Sigmoid colon (tissue), 6 donors: ENCODE measurements at regions not wholly inside any gene's neighbourhood (a gene's known extent, or its start where the extent isn't known, plus 50 kb on each side); places are given as distances from the start of the nearest gene placed in this dataset.
"Not testable (repeated sequence)": the region's sequence is repeated elsewhere in the genome, so short reads cannot be mapped to it uniquely, and the experiment has no call there.

ENCODE experiments used
- DNase-seq: peaks from one replicate; pipeline ENCODE4 v3.0.0-alpha.2; 2019
- H3K27ac ChIP-seq, 4 donors: fragments of 200-600 bp; sonication (generic); one replicate each; pipeline ENCODE4 v1.5.1; 2016 to 2019; ENCODE audit warnings: mild to moderate bottlenecking in 1 of 4
- H3K27me3 ChIP-seq, 3 donors: fragments of 200-600 bp; sonication (generic); one replicate each; pipeline ENCODE4 v1.5.1; 2019; ENCODE audit warnings: mild to moderate bottlenecking in 1 of 3
- H3K36me3 ChIP-seq, 4 donors: fragments of 200-600 bp; sonication (generic); one replicate each; pipeline ENCODE4 v1.5.1; 2016 to 2019
- H3K4me1 ChIP-seq, 4 donors: fragments of 200-600 bp; sonication (generic); one replicate each; pipeline ENCODE4 v1.5.1; 2017 to 2019
- H3K4me3 ChIP-seq, 4 donors: fragments of 200-600 bp; sonication (generic); one replicate each; pipeline ENCODE4 v1.5.1; 2017 to 2019; ENCODE audit warnings: mild to moderate bottlenecking in 2 of 4, moderate library complexity in 1 of 4
- H3K9me3 ChIP-seq, 4 donors: fragments of 200-600 bp in 3 of 4; sonication (generic) in 3 of 4; one replicate each; pipeline versions ENCODE4 v1.5.1 to v1.6.1; 2013 to 2019
- CTCF ChIP-seq, 4 experiments: fragments of 450-650 bp in 3 of 4; fragments of 200-600 bp in 1 of 4; IDR thresholded peaks; one replicate each; pipeline ENCODE4 v1.5.1; 2016 to 2019; ENCODE audit warnings: antibody characterized with exemption in 4 of 4, mild to moderate bottlenecking in 3 of 4, moderate library complexity in 2 of 4
- EP300 ChIP-seq, 4 donors: sonication (generic); formaldehyde crosslinking; IDR thresholded peaks; one replicate each; pipeline ENCODE4 v1.6.1; 2017; ENCODE audit warnings: antibody characterized with exemption in 4 of 4
- POLR2A ChIP-seq, 2 donors: fragments of 450-650 bp; IDR thresholded peaks; one replicate each; pipeline ENCODE4 v1.6.1; 2016; ENCODE audit warnings: antibody characterized with exemption in 2 of 2, mild to moderate bottlenecking in 2 of 2, moderate library complexity in 2 of 2
- POLR2AphosphoS5 ChIP-seq, 4 donors: sonication (generic); formaldehyde crosslinking; IDR thresholded peaks; one replicate each; pipeline ENCODE4 v1.6.1; 2017; ENCODE audit warnings: antibody characterized with exemption in 4 of 4
- WGBS, 2 donors: extraction: QIAGEN DNeasy Blood & Tissue Kit; methylation state at CpG; one replicate each; pipeline ENCODE4 v1.1.7; 2013; 5-methylcytosine and 5-hydroxymethylcytosine counted together
- intact Hi-C: fragments of 100-400 bp; cut with DNase I; formaldehyde crosslinking; loops from one replicate; pipeline ENCODE4 v1.15.1; 2023
- donor health status: healthy with polysubstance abuse.
- donor health status: healthy.

- intact Hi-C loops, result no loop called here
- Histone ChIP-seq H3K4me1 (no peaks in the 10 kb centered on the region), H3K9me3 (no peaks in the 10 kb centered on the region), H3K27ac (no peak overlapping the region), H3K36me3 (no peaks in the 10 kb centered on the region), H3K4me3 (no peak overlapping the region), H3K27me3 (peaks cover 0 to 8% (median 0%) of the 10 kb centered on the region in 3 donors)
- DNase-seq, result no peak
- 33 to 59% methylated on average over 10 of the region's 10 CpGs for WGBS, 2 donors
- TF ChIP-seq POLR2AphosphoS5 (IDR thresholded peaks at IDR 0.05), result no peak
- no peak for TF ChIP-seq EP300 (IDR thresholded peaks at IDR 0.05)
- TF ChIP-seq CTCF (IDR thresholded peaks at IDR 0.05), result no peak
- no peak for TF ChIP-seq POLR2A (IDR thresholded peaks at IDR 0.05)
Observed at GRCh38 chr16:16973707-16974591, 496.8 kb downstream of the XYLT1 start.

DNA sequence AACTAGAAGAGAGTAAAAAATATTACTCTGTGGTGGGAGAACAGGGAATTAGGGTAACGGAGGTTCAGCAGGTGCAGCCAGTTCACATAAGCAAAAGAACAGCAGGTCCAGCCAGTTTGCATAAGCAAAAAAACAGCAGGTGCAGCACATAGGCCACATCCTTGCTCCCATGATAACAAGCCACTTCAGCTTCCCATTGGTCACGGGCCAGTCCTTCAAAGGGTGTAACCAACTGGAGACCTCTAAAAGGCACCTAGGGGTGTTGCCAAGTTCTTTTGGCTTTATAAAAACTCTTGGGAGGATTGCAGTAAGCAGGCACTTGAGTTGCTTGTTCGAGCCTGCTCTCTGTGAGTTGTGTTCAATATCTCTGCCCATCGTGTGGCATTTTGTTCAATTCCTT, 488.1 kb downstream of the XYLT1 start:
- Histone ChIP-seq H3K27me3 (peaks cover 0 to 4% (median 0%) of the 10 kb centered on the region in 3 donors), H3K27ac (no peak overlapping the region), H3K4me3 (no peak overlapping the region), H3K36me3 (no peaks in the 10 kb centered on the region), H3K9me3 (no peaks in the 10 kb centered on the region), H3K4me1 (no peaks in the 10 kb centered on the region)
- TF ChIP-seq CTCF (IDR thresholded peaks at IDR 0.05) (no peak), EP300 (IDR thresholded peaks at IDR 0.05) (no peak), POLR2AphosphoS5 (IDR thresholded peaks at IDR 0.05) (no peak), POLR2A (IDR thresholded peaks at IDR 0.05) (no peak)
- intact Hi-C loops, result no loop called here
- 77 to 90% methylated on average over 4 of the region's 4 CpGs for WGBS, 2 donors
- DNase-seq, result no peak

GRCh38 chr16:16983582-16983981, 487.2 kb downstream of the XYLT1 start:
- WGBS, 2 donors, result 92 to 94% methylated on average over 7 of the region's 7 CpGs
- Histone ChIP-seq H3K9me3 (no peaks in the 10 kb centered on the region), H3K27me3 (peaks cover 0 to 4% (median 0%) of the 10 kb centered on the region in 3 donors), H3K4me1 (no peaks in the 10 kb centered on the region), H3K36me3 (no peaks in the 10 kb centered on the region), H3K4me3 (no peak overlapping the region), H3K27ac (no peak overlapping the region)
- TF ChIP-seq EP300 (IDR thresholded peaks at IDR 0.05) (no peak), POLR2AphosphoS5 (IDR thresholded peaks at IDR 0.05) (no peak), CTCF (IDR thresholded peaks at IDR 0.05) (no peak), POLR2A (IDR thresholded peaks at IDR 0.05) (no peak)
- intact Hi-C loops, result no loop called here
- no peak for DNase-seq

GRCh38 chr16:16984091-16984490, 486.7 kb downstream of the XYLT1 start:
- H3K36me3 ChIP-seq, H3K27ac ChIP-seq, H3K27me3 ChIP-seq, DNase-seq, H3K4me3 ChIP-seq, H3K9me3 ChIP-seq, H3K4me1 ChIP-seq, intact Hi-C loops: not testable (repeated sequence)
- WGBS, 2 donors, result 96 to 97% methylated on average over 21 of the region's 21 CpGs

GRCh38 chr16:16985707-16986106, 485.1 kb downstream of the XYLT1 start:
- intact Hi-C loops, result no loop called here
- Histone ChIP-seq H3K27me3 (peaks cover 0 to 4% (median 0%) of the 10 kb centered on the region in 3 donors), H3K4me1 (no peaks in the 10 kb centered on the region), H3K9me3 (no peaks in the 10 kb centered on the region), H3K27ac (no peak overlapping the region), H3K4me3 (no peak overlapping the region), H3K36me3 (no peaks in the 10 kb centered on the region)
- DNase-seq, result no peak
- no peak for TF ChIP-seq POLR2A (IDR thresholded peaks at IDR 0.05)
- 93 to 96% methylated on average over 1 of the region's 1 CpG for WGBS, 2 donors

GRCh38 chr16:16988963-16989362, 481.8 kb downstream of the XYLT1 start:
- H3K4me1 ChIP-seq, result no peaks in the 10 kb centered on the region
- TF ChIP-seq POLR2A (IDR thresholded peaks at IDR 0.05) (no peak), CTCF (IDR thresholded peaks at IDR 0.05) (no peak), POLR2AphosphoS5 (IDR thresholded peaks at IDR 0.05) (no peak), EP300 (IDR thresholded peaks at IDR 0.05) (no peak)
- WGBS, 2 donors, result 69 to 75% methylated on average over 3 of the region's 3 CpGs
- H3K4me3 ChIP-seq, result no peak overlapping the region
- DNase-seq, result no peak
- H3K9me3 ChIP-seq, result no peaks in the 10 kb centered on the region
- intact Hi-C loops, result no loop called here
- peaks cover 0 to 4% (median 0%) of the 10 kb centered on the region in 3 donors for H3K27me3 ChIP-seq
- no peak overlapping the region for H3K27ac ChIP-seq
- H3K36me3 ChIP-seq, result no peaks in the 10 kb centered on the region
